Liver (tissue), 8 donors: ENCODE measurements at regions not wholly inside any gene's neighbourhood (a gene's known extent, or its start where the extent isn't known, plus 50 kb on each side); places are given as distances from the start of the nearest gene placed in this dataset.

Source experiments
- DNase-seq: peaks from one replicate; pipeline ENCODE4 v3.0.0-alpha.2; 2017; ENCODE audit warnings: low spot score
- H3K27ac ChIP-seq, 2 donors: one replicate each; pipeline ENCODE4 v1.7.0; 2013; ENCODE audit warnings: inconsistent platforms in 2 of 2, low read length in 2 of 2, control low read depth in 1 of 2, low read depth in 1 of 2, mild to moderate bottlenecking in 1 of 2
- H3K27me3 ChIP-seq, 4 donors: one replicate each; pipeline versions ENCODE4 v1.6.1 to v1.7.0; 2013; ENCODE audit warnings: low read length in 3 of 4, inconsistent platforms in 1 of 4, mild to moderate bottlenecking in 1 of 4, moderate library complexity in 1 of 4; ENCODE audit not compliant: control insufficient read depth in 4 of 4, insufficient read depth in 4 of 4
- H3K36me3 ChIP-seq, 4 donors: one replicate each; pipeline versions ENCODE4 v1.6.1 to v1.7.0; 2013; ENCODE audit warnings: low read length in 3 of 4, mild to moderate bottlenecking in 3 of 4, low read depth in 1 of 4, moderate library complexity in 1 of 4; ENCODE audit not compliant: control insufficient read depth in 4 of 4, insufficient read depth in 3 of 4
- H3K4me1 ChIP-seq, 4 donors: one replicate each; pipeline versions ENCODE4 v1.6.1 to v1.7.0; 2013; ENCODE audit warnings: low read length in 3 of 4, mild to moderate bottlenecking in 3 of 4, moderate library complexity in 1 of 4; ENCODE audit not compliant: control insufficient read depth in 4 of 4, insufficient read depth in 4 of 4
- H3K4me3 ChIP-seq, 3 donors: one replicate each; pipeline versions ENCODE4 v1.6.1 to v1.7.0; 2013; ENCODE audit warnings: low read length in 3 of 3, control low read depth in 1 of 3, low read depth in 1 of 3, mild to moderate bottlenecking in 1 of 3
- H3K9ac ChIP-seq, 2 donors: one replicate each; pipeline ENCODE4 v1.7.0; 2013; ENCODE audit warnings: low read length in 2 of 2, mild to moderate bottlenecking in 2 of 2, moderate library complexity in 2 of 2, control low read depth in 1 of 2, low read depth in 1 of 2
- H3K9me3 ChIP-seq, 4 donors: one replicate each; pipeline versions ENCODE4 v1.6.1 to v1.7.0; 2013; ENCODE audit warnings: low read length in 3 of 4; ENCODE audit not compliant: control insufficient read depth in 4 of 4
- ATF3 ChIP-seq: IDR thresholded peaks from 2 replicates; pipeline ENCODE4 v1.6.1; 2016; ENCODE audit warnings: antibody characterized with exemption
- CTCF ChIP-seq: fragments of 150-350 bp; IDR thresholded peaks from 2 replicates; pipeline ENCODE4 v1.5.1; 2017; ENCODE audit warnings: improper control_type of control experiment, low read depth, low read length; ENCODE audit not compliant: missing input control
- EGR1 ChIP-seq, 2 donors: IDR thresholded peaks; 2 replicates each; pipeline ENCODE4 v1.6.1; 2016 to 2018; ENCODE audit warnings: antibody characterized with exemption in 2 of 2, low read depth in 2 of 2
- FOXA1 ChIP-seq: IDR thresholded peaks from 2 replicates; pipeline ENCODE4 v1.6.1; 2016; ENCODE audit warnings: antibody characterized with exemption
- FOXA2 ChIP-seq: IDR thresholded peaks from 2 replicates; pipeline ENCODE4 v1.6.1; 2016; ENCODE audit warnings: antibody characterized with exemption
- GABPA ChIP-seq, 2 donors: IDR thresholded peaks in 1 of 2; conservative IDR thresholded peaks in 1 of 2; 2 replicates each; pipeline ENCODE4 v1.6.1; 2016; ENCODE audit warnings: antibody characterized with exemption in 2 of 2, mild to moderate bottlenecking in 1 of 2, moderate library complexity in 1 of 2
- HNF4A ChIP-seq, 2 donors: conservative IDR thresholded peaks; 2 replicates each; pipeline ENCODE4 v1.6.1; 2016; ENCODE audit warnings: antibody characterized with exemption in 2 of 2, mild to moderate bottlenecking in 2 of 2
- HNF4G ChIP-seq: IDR thresholded peaks from 2 replicates; pipeline ENCODE4 v1.6.1; 2016; ENCODE audit warnings: antibody characterized with exemption
- JUND ChIP-seq, 2 donors: IDR thresholded peaks; 2 replicates each; pipeline ENCODE4 v1.6.1; 2016; ENCODE audit warnings: antibody characterized with exemption in 2 of 2
- MAX ChIP-seq: IDR thresholded peaks from 2 replicates; pipeline ENCODE4 v1.6.1; 2016; ENCODE audit warnings: antibody characterized with exemption
- NR2F2 ChIP-seq: IDR thresholded peaks from 2 replicates; pipeline ENCODE4 v1.6.1; 2016; ENCODE audit warnings: antibody characterized with exemption
- RAD21 ChIP-seq, 2 donors: IDR thresholded peaks; 2 replicates each; pipeline ENCODE4 v1.6.1; 2016; ENCODE audit warnings: antibody characterized with exemption in 2 of 2, mild to moderate bottlenecking in 2 of 2
- REST ChIP-seq: IDR thresholded peaks from 2 replicates; pipeline ENCODE4 v1.6.1; 2016; ENCODE audit warnings: antibody characterized with exemption, mild to moderate bottlenecking
- RXRA ChIP-seq, 2 donors: IDR thresholded peaks; 2 replicates each; pipeline ENCODE4 v1.6.1; 2017 to 2018; ENCODE audit warnings: antibody characterized with exemption in 2 of 2, mild to moderate bottlenecking in 1 of 2
- SP1 ChIP-seq: IDR thresholded peaks from 2 replicates; pipeline ENCODE4 v1.6.1; 2018; ENCODE audit warnings: antibody characterized with exemption, mild to moderate bottlenecking
- TAF1 ChIP-seq: conservative IDR thresholded peaks from 2 replicates; pipeline ENCODE4 v1.6.1; 2016; ENCODE audit warnings: antibody characterized with exemption, mild to moderate bottlenecking
- YY1 ChIP-seq: IDR thresholded peaks from 2 replicates; pipeline ENCODE4 v1.6.1; 2016; ENCODE audit warnings: antibody characterized with exemption, mild to moderate bottlenecking
- ZBTB33 ChIP-seq: IDR thresholded peaks from 2 replicates; pipeline ENCODE4 v1.6.1; 2016; ENCODE audit warnings: antibody characterized with exemption
- WGBS: extraction: QIAGEN DNeasy Blood & Tissue Kit; methylation state at CpG from one replicate; pipeline ENCODE4 v1.1.7; 2013; 5-methylcytosine and 5-hydroxymethylcytosine counted together
- donor health status: healthy.
- donor health status: healthy.
- donor health status: healthy.
- donor health status: healthy.
- donor health status: healthy.

GRCh38 chr3:88732186-88732585 lies 375.2 kb upstream of the EPHA3 start:
- TF ChIP-seq JUND (IDR thresholded peaks at IDR 0.05) (no peak), FOXA2 (no peak), SP1 (no peak), TAF1 (no peak), YY1 (no peak), GABPA (IDR thresholded peaks at IDR 0.05 in 1 of 2, conservative IDR thresholded peaks at IDR 0.05 in 1 of 2) (no peak), EGR1 (IDR thresholded peaks at IDR 0.05; ENCODE audit: low read depth in 2 of 2) (no peak), RXRA (IDR thresholded peaks at IDR 0.05) (no peak), REST (no peak), ATF3 (no peak), MAX (no peak), CTCF (no peak), FOXA1 (no peak), HNF4A (conservative IDR thresholded peaks at IDR 0.05) (no peak), ZBTB33 (no peak), RAD21 (IDR thresholded peaks at IDR 0.05) (no peak), NR2F2 (no peak), HNF4G (no peak)
- WGBS, result 69% methylated on average over 9 of the region's 9 CpGs

GRCh38 chr3:88742106-88742505 lies 365.3 kb upstream of the EPHA3 start:
- H3K4me1 ChIP-seq, result no peaks in the 10 kb centered on the region
- no peak overlapping the region for H3K27ac ChIP-seq
- no peaks in the 10 kb centered on the region for H3K36me3 ChIP-seq
- TF ChIP-seq YY1, result no peak
- no peak for TF ChIP-seq RXRA (IDR thresholded peaks at IDR 0.05)
- no peak for TF ChIP-seq FOXA2
- no peak for TF ChIP-seq EGR1 (IDR thresholded peaks at IDR 0.05; ENCODE audit: low read depth in 2 of 2)
- TF ChIP-seq GABPA (IDR thresholded peaks at IDR 0.05 in 1 of 2, conservative IDR thresholded peaks at IDR 0.05 in 1 of 2), result no peak
- TF ChIP-seq RAD21 (IDR thresholded peaks at IDR 0.05), result no peak
- TF ChIP-seq CTCF, result no peak
- no peak for TF ChIP-seq HNF4G
- TF ChIP-seq HNF4A (conservative IDR thresholded peaks at IDR 0.05), result no peak
- TF ChIP-seq SP1, result no peak
- TF ChIP-seq TAF1, result no peak
- no peak for TF ChIP-seq NR2F2
- TF ChIP-seq FOXA1, result no peak
- TF ChIP-seq JUND (IDR thresholded peaks at IDR 0.05), result no peak
- TF ChIP-seq ATF3, result no peak
- H3K9me3 ChIP-seq, result peaks cover 0 to 5% (median 0%) of the 10 kb centered on the region in 4 donors
- no peaks in the 10 kb centered on the region for H3K27me3 ChIP-seq
- H3K4me3 ChIP-seq, result no peak overlapping the region
- H3K9ac ChIP-seq, result no peak overlapping the region
- DNase-seq, result no peak

More at GRCh38 chr3:88732186-88732585, 375.2 kb upstream of the EPHA3 start:
- Histone ChIP-seq H3K27me3 (no peaks in the 10 kb centered on the region), H3K9ac (no peak overlapping the region), H3K9me3 (no peaks in the 10 kb centered on the region), H3K27ac (no peak overlapping the region), H3K36me3 (no peaks in the 10 kb centered on the region), H3K4me1 (no peaks in the 10 kb centered on the region), H3K4me3 (no peak overlapping the region)
- no peak for DNase-seq
